ENCODE measurements at regions not wholly inside any gene's neighbourhood (a gene's known extent, or its start where the extent isn't known, plus 50 kb on each side); places are given as distances from the start of the nearest gene placed in this dataset.

GRCh38 chr13:30002577-30002976, 152.2 kb upstream of the UBL3 start (continued):
- no peak for TF ChIP-seq MAX (CRISPR knock-in tag; IDR thresholded peaks at IDR 0.05)
- TF ChIP-seq FOXP4 (CRISPR knock-in tag; IDR thresholded peaks at IDR 0.05; ENCODE audit: borderline replicate concordance): no peak

GRCh38 chr13:30000370-30000765, 150.0 kb upstream of the UBL3 start:
- no peak for FAIRE-seq
- BruUV-seq (replicated peaks): no TSS peak
- Histone ChIP-seq H3K9me1 (ENCODE audit: control insufficient read depth, insufficient read depth, low read length) (no peaks in the 10 kb centered on the region), H3K27me3 (ENCODE audit: control insufficient read depth in 2 of 2, insufficient read depth in 2 of 2, low read length in 2 of 2) (peaks cover 0 to 3% of the 10 kb centered on the region in 2 experiments; a peak in 2 of 5 replicates), H3K27ac (ENCODE audit: extremely low read depth, low read depth, low read length) (no peak overlapping the region), H3K4me1 (replicated peaks in 1 of 2; ENCODE audit: control insufficient read depth in 2 of 2, insufficient read depth in 2 of 2, low read length in 2 of 2) (no peaks in the 10 kb centered on the region), H2AFZ (ENCODE audit: low read depth, low read length) (no peak overlapping the region), H3K79me2 (ENCODE audit: control insufficient read depth, insufficient read depth, low read length) (no peaks in the 10 kb centered on the region), H3K4me2 (ENCODE audit: insufficient read depth, low read length) (no peak overlapping the region), H3K9ac (ENCODE audit: insufficient read depth in 1 of 2, low read depth in 2 of 2, low read length in 2 of 2) (no peak overlapping the region), H3K4me3 (no peak overlapping the region), H3K9me3 (replicated peaks; ENCODE audit: control insufficient read depth, insufficient read depth, low read depth, low read length) (no peaks in the 10 kb centered on the region), H3K36me3 (ENCODE audit: control insufficient read depth, insufficient read depth, low read length) (no peaks in the 10 kb centered on the region), H4K20me1 (replicated peaks; ENCODE audit: control insufficient read depth, insufficient read depth, low read length) (no peaks in the 10 kb centered on the region)
- no peak for ATAC-seq
- TF ChIP-seq HSF4 (CRISPR knock-in tag; IDR thresholded peaks at IDR 0.05; ENCODE audit: borderline replicate concordance) (no peak), STAT5B (CRISPR knock-in tag; IDR thresholded peaks at IDR 0.05) (no peak), TEAD2 (tag; IDR thresholded peaks at IDR 0.05) (no peak), TAF15 (IDR thresholded peaks at IDR 0.05; ENCODE audit: low read depth, low read length) (no peak), ZNF431 (CRISPR knock-in tag; IDR thresholded peaks at IDR 0.05) (no peak), BCL6 (CRISPR knock-in tag; IDR thresholded peaks at IDR 0.05) (no peak), PRPF4 (IDR thresholded peaks at IDR 0.05; ENCODE audit: insufficient read depth, low read depth, low read length, poor library complexity, severe bottlenecking) (no peak), ETS2 (tag; IDR thresholded peaks at IDR 0.05; ENCODE audit: borderline replicate concordance, poor library complexity, severe bottlenecking) (no peak), NFIX (CRISPR knock-in tag; IDR thresholded peaks at IDR 0.05; ENCODE audit: low read depth) (no peak), GATAD2A (IDR thresholded peaks at IDR 0.05) (no peak)
- TF ChIP-seq, protein P1, sequence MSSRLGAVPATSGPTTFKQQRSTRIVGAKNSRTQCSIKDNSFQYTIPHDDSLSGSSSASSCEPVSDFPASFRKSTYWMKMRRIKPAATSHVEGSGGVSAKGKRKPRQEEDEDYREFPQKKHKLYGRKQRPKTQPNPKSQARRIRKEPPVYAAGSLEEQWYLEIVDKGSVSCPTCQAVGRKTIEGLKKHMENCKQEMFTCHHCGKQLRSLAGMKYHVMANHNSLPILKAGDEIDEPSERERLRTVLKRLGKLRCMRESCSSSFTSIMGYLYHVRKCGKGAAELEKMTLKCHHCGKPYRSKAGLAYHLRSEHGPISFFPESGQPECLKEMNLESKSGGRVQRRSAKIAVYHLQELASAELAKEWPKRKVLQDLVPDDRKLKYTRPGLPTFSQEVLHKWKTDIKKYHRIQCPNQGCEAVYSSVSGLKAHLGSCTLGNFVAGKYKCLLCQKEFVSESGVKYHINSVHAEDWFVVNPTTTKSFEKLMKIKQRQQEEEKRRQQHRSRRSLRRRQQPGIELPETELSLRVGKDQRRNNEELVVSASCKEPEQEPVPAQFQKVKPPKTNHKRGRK (tag; IDR thresholded peaks at IDR 0.05): no peak
- CTCF ChIA-PET (ENCODE audit: low intra/inter-chr PET ratio): no interaction called here
- intact Hi-C loops (cut with micrococcal nuclease): no loop called here
- in situ Hi-C loops (cut with MboI): no loop called here
- POLR2A ChIA-PET: no interaction called here
- 5% methylated on average over 8 of the region's 11 CpGs for WGBS (ENCODE audit: insufficient coverage, low coverage, missing lambda C conversion rate)
- no peak for DNase-seq (ENCODE audit: extremely low read depth in 1 of 4, low spot score in 3 of 4)
